ENCODE measurements at regions not wholly inside any gene's neighbourhood (a gene's known extent, or its start where the extent isn't known, plus 50 kb on each side); places are given as distances from the start of the nearest gene placed in this dataset.

DNA sequence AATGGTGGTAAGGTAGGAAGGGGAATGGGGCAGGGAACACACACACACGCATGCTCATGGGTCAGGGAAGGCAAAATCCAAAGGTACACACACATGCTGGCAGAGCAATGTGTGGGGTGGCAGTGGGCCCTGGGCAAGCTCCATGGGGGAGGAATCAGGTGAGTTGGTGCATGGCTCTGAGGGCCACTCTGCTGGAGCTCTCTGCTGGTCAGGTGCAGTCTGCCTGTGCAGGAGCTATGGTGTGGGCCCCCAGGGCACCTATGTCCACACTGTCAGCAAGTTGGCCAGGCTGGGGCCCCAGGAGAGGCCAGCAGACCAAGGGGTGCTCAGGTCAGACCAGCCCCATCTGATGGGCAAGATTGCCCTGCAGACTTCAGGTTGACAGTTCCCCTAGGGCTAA is 90.1 kb upstream of the GAP43 start:
- CTCF ChIA-PET = no interaction called here
- TF ChIP-seq, protein P1, sequence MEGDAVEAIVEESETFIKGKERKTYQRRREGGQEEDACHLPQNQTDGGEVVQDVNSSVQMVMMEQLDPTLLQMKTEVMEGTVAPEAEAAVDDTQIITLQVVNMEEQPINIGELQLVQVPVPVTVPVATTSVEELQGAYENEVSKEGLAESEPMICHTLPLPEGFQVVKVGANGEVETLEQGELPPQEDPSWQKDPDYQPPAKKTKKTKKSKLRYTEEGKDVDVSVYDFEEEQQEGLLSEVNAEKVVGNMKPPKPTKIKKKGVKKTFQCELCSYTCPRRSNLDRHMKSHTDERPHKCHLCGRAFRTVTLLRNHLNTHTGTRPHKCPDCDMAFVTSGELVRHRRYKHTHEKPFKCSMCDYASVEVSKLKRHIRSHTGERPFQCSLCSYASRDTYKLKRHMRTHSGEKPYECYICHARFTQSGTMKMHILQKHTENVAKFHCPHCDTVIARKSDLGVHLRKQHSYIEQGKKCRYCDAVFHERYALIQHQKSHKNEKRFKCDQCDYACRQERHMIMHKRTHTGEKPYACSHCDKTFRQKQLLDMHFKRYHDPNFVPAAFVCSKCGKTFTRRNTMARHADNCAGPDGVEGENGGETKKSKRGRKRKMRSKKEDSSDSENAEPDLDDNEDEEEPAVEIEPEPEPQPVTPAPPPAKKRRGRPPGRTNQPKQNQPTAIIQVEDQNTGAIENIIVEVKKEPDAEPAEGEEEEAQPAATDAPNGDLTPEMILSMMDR (IDR thresholded peaks at IDR 0.05; ENCODE audit: insufficient read depth, low read length, missing control alignments) = no peak
- POLR2A ChIA-PET = no interaction called here
- no peak for DNase-seq (ENCODE audit: low read depth, low spot score)
- no peak overlapping the region for H3K4me3 ChIP-seq (ENCODE audit: low read depth, low read length)

DNA sequence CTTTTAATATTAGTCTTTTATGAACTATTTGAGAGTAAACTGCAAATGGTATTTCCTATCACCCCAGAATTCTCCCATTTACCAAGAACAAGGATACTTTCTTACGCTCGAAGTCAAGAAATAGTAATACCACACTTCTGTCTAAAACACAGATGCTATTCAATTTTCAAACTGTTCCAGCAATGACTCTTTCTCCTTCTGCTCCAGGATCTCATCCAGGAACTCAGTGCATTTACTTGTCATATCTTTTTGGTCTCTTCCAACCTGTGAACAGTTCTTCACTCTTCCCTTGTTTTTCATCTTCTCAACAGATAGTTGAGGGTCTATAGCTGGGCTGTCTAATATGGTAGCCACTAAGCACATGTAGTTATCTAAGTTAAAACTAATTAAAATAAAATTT is 87.1 kb upstream of the GAP43 start:
- TF ChIP-seq, protein P1 (IDR thresholded peaks at IDR 0.05; ENCODE audit: insufficient read depth, low read length, missing control alignments) = no peak
- CTCF ChIA-PET = interaction anchor here (1.2 kb wide), 1 partner anchor 319 kb away, joined by 4 read pairs; no protein-coding TSS in a partner anchor
- no peak overlapping the region for H3K4me3 ChIP-seq (ENCODE audit: low read depth, low read length)
- DNase-seq (ENCODE audit: low read depth, low spot score) = no peak
- POLR2A ChIA-PET = no interaction called here

DNA sequence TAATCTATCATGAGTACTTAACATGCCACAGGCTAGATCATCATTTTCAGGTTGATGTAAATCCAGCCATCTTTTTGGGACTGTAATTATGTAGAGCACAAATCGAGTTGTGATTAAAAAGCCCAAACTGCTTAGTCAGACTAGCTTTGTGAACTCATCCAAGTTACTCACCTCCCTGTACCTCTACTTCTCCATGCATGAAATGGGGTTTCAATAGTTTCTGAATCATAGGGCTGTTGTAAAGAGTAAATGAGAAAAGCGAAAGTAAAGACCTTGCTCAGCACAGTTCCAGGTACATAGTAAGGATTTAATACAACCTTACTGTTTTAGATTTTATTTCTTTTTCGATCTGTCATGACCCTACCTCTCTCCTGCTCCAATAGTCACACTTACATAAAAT is 85.6 kb upstream of the GAP43 start:
- TF ChIP-seq, protein P1 (IDR thresholded peaks at IDR 0.05; ENCODE audit: insufficient read depth, low read length, missing control alignments) = no peak
- no peak overlapping the region for H3K4me3 ChIP-seq (ENCODE audit: low read depth, low read length)
- ChIA-PET CTCF (no interaction called here), POLR2A (no interaction called here)
- no peak for DNase-seq (ENCODE audit: low read depth, low spot score)

DNA sequence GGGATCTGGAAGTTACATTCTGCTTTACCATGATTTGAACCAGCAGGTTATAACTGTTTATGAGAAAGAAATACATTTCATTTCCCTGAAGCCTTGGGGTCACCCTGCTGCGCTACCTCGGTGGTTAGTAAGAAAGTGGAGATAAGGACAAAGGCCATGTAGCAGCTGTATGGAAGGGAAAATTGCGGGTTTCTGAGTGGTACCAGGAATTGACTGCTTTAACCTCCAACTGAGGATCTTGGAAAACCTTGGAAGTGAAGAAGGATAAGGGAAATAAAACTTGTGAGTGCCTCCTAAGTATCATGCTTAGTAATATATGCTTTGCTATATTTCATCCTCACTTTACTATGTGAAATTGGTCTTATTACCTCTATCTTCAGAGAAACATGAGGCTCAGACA is 76.1 kb upstream of the GAP43 start:
- ChIA-PET CTCF (no interaction called here), POLR2A (no interaction called here)
- TF ChIP-seq, protein P1 (IDR thresholded peaks at IDR 0.05; ENCODE audit: insufficient read depth, low read length, missing control alignments) = no peak
- H3K4me3 ChIP-seq (ENCODE audit: low read depth, low read length) = no peak overlapping the region
- no peak for DNase-seq (ENCODE audit: low read depth, low spot score)

DNA sequence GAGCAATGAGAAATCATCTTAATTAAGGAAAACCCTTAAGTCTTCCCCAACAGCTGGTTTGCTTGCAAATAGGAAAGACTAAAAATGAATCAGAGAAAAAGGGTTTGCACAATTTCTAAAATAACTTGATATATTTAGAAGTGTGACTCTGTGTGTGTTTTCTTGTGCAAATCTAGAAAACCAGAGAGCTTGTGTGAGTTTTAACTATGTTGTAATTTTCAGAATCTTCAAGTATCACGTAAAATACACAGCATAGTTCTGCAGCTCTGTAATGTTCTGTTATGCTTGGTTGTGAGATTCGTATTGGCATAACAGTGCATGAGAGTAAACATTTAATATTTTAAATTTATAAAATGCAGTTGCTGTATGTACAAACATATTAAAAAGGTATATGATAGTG is 74.7 kb upstream of the GAP43 start:
- DNase-seq (ENCODE audit: low read depth, low spot score) = no peak
- TF ChIP-seq, protein P1 (IDR thresholded peaks at IDR 0.05; ENCODE audit: insufficient read depth, low read length, missing control alignments) = no peak
- H3K4me3 ChIP-seq (ENCODE audit: low read depth, low read length) = no peak overlapping the region
- CTCF ChIA-PET = interaction anchor here (2.2 kb wide), 1 partner anchor 145 kb away, joined by 6 read pairs; no protein-coding TSS in a partner anchor
- POLR2A ChIA-PET = no interaction called here

DNA sequence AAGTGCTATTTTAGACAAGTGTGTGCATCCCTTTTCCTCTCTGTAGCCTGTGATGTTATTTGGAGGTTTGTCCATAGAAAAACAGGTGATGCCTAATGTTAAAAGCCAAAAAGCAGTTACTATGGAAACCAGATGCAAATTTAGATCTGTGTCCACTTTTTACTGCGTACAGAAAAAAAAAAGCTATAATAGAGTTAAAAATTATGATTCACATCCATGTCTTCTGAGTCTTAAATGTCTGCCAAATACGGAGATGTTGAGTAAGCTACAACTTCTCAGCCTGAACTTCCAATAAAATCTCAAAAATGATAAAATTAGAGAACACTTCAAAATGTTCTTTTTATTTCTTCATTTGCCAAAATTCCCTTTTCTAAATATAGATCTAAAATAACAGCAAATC is 74.2 kb upstream of the GAP43 start:
- H3K4me3 ChIP-seq (ENCODE audit: low read depth, low read length) = no peak overlapping the region
- TF ChIP-seq, protein P1 (IDR thresholded peaks at IDR 0.05; ENCODE audit: insufficient read depth, low read length, missing control alignments) = no peak
- POLR2A ChIA-PET = no interaction called here
- CTCF ChIA-PET = interaction anchor here (2.2 kb wide), 1 partner anchor 144 kb away, joined by 6 read pairs; no protein-coding TSS in a partner anchor
- no peak for DNase-seq (ENCODE audit: low read depth, low spot score)

All from AG04449 (cell line).